Tibial nerve (tissue), 3 donors: ENCODE measurements at regions not wholly inside any gene's neighbourhood (a gene's known extent, or its start where the extent isn't known, plus 50 kb on each side); places are given as distances from the start of the nearest gene placed in this dataset.

ENCODE experiments used
- POLR2A ChIP-seq, 2 donors: fragments of 450-650 bp; IDR thresholded peaks; one replicate each; pipeline ENCODE4 v1.6.1; 2017; ENCODE audit warnings: antibody characterized with exemption in 2 of 2, mild to moderate bottlenecking in 2 of 2, moderate library complexity in 2 of 2
- TF ChIP-seq, protein P1 (sequence below), 5 experiments: fragments of 200-600 bp in 3 of 5; fragments of 450-650 bp in 2 of 5; sonication (generic) in 3 of 5; IDR thresholded peaks; one replicate each; pipeline ENCODE4 v1.5.1; 2016 to 2019; ENCODE audit warnings: antibody characterized with exemption in 5 of 5, mild to moderate bottlenecking in 3 of 5, moderate library complexity in 2 of 5

DNA sequence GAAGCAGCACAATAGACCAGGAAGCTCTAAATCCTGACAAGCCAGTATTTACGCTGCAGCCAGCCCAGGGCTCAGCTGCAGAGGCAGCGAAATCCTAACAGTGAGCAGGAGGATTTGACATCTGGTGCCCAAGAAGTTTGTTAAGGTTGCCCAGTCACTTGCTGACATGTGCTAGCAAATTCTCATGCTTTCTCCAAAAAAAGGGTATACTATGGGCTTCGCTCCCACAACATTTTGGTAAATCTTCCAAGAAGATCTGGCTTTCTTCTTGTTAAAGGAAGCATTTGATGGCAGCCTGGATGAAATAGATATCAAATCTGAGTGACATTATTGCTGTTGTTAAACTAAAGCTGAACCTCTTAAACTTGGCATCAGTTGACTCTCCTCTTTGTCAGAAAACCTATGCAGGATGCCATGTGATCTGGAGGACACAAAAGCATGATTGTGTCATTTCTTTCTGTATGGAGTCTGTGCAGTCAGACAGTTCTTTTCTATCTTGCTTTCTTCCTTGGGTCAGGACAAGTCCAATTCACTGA is 949.7 kb upstream of the RBFOX1 start:
- TF ChIP-seq POLR2A (IDR thresholded peaks at IDR 0.05), result no peak
- TF ChIP-seq, protein P1, sequence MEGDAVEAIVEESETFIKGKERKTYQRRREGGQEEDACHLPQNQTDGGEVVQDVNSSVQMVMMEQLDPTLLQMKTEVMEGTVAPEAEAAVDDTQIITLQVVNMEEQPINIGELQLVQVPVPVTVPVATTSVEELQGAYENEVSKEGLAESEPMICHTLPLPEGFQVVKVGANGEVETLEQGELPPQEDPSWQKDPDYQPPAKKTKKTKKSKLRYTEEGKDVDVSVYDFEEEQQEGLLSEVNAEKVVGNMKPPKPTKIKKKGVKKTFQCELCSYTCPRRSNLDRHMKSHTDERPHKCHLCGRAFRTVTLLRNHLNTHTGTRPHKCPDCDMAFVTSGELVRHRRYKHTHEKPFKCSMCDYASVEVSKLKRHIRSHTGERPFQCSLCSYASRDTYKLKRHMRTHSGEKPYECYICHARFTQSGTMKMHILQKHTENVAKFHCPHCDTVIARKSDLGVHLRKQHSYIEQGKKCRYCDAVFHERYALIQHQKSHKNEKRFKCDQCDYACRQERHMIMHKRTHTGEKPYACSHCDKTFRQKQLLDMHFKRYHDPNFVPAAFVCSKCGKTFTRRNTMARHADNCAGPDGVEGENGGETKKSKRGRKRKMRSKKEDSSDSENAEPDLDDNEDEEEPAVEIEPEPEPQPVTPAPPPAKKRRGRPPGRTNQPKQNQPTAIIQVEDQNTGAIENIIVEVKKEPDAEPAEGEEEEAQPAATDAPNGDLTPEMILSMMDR (IDR thresholded peaks at IDR 0.05), result no peak
